HG02970 (cell line): ENCODE measurements at regions not wholly inside any gene's neighbourhood (a gene's known extent, or its start where the extent isn't known, plus 50 kb on each side); places are given as distances from the start of the nearest gene placed in this dataset.
"Not testable (repeated sequence)": the region's sequence is repeated elsewhere in the genome, so short reads cannot be mapped to it uniquely, and the experiment has no call there.

Experiments used
- ATAC-seq: cut with Tn5 transposase; IDR thresholded peaks from one replicate; pipeline ENCODE4 v1.9.1; 2021; ENCODE audit warnings: mild to moderate bottlenecking, moderate library complexity, moderate number of reproducible peaks; ENCODE audit not compliant: unreplicated experiment, low FRiP score

DNA sequence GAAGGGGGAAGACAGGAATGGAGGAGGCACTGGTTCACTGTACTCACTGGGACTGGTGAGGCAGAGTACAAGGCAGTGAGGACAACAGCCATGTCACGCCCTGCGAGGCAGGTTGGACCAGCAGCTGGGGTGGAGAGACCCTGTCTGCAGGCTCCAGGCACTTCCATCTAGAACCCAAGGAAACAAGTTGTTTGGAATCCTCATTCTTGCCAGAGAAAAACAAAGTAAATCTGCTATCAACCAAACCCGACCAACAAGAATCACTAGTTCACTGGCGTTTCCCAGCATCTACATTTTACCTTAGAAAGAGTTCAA is 98.5 kb upstream of the CDYL start:
- ATAC-seq = no peak

DNA sequence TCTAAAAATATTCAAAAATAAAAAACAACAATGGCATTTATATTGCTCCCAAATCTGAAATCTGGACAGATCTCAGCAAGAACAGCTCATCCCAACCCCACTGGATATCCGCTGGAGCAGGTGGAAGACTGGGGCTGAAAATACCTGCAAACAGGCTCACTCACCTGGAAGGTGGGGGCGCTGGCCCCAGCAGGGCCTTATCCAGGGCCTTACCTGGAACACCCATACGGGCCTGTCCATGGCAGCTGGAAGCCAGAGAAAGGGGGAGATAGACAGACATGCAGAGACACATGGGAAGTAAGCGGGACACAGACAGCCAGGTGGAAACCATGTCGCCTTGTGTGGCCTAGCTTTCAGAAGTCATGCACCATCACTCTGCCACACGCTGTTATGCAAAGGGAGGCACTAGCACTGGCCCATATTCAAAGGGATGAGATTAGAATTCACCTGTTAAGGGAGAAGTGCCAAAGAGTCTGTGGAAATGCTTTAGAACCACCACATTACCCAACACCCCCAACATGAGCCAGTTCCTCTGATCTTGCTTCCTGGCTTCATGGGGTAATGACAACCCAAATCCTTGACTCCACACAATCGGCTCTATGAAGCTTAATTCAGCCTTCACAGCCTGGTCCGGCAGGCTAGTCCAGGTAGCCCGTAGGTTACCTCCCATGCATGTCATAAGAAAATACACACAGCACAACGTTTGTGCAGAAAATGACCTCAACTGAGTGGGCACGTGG is 99.0 kb upstream of the CDYL start:
- no peak for ATAC-seq

DNA sequence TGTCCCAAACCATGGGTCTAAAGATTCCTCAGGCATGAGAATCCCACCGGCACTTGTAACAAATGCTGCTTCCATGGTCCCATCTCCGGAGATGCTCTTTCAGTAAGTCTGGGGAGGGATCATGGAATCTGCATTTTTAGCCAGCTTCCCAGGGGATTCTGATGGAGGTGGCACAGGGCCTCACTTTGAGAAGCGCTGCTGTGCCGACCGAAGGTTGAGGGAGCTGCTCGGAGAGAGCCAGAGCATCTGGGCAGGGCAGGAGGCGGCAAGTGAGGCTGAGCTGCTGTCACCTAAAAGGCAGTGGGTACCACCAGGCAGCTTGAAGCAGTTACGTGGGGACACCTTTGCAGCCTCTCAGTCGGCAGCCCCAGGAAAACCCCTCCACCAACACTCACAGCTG is 100.2 kb upstream of the CDYL start:
- no peak for ATAC-seq

DNA sequence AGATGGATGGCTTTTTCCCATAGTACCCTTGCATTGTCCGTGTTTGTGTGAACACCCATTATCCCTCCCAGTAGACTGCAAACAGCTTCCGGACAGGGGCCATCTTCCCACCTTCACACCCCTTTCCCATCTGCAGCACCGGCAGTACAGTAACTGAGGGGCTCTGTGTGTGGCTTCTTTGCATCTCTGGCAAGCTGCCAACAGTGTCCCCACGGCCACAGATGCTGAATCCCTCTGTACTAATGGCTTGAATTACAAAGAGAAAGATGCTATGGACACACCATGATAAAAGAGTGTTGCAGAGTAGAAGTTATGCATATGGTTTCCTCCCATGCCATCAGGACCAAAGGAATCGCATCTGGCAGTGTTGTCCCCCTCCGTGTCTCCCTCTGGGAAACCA is 101.1 kb upstream of the CDYL start:
- no peak for ATAC-seq

DNA sequence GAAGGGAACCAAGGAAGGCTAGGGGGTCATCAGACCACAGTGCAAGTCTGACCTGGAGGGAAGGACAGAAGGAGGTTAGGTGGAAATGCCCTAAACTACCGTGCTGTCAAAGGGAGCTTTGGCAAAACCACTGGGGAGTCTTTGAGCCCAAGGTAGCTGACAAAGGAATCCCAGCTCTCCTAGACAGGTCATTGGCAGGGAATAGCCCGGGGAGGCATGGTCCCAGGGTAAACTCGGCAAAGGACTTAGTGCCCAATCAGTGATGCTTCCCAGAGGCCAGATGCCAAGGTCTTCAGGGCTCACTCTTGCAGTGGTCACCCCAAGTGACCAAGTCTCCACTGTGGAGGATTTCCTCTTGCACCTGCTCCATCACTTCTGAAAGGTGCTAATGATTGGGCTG is 102.3 kb upstream of the CDYL start:
- no peak for ATAC-seq

DNA sequence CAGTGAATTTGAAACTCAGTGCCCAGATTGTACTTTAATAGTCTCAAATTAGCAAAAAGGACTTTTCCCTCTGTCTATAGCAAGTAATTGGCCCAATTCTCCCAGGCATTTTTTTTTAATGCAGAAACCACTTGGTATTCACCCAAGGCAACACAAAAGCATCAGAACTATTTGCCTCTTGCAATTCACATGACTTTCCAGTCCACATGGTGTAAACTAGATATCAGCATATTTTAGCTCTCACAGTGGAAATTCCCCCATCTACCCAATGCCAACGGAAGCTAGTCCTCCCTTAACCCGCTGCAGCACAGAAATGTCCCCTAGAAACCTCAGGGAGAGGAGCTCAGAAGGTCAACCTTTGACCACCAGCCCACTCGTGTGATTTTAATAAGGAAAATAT is 103.4 kb upstream of the CDYL start:
- no peak for ATAC-seq

DNA sequence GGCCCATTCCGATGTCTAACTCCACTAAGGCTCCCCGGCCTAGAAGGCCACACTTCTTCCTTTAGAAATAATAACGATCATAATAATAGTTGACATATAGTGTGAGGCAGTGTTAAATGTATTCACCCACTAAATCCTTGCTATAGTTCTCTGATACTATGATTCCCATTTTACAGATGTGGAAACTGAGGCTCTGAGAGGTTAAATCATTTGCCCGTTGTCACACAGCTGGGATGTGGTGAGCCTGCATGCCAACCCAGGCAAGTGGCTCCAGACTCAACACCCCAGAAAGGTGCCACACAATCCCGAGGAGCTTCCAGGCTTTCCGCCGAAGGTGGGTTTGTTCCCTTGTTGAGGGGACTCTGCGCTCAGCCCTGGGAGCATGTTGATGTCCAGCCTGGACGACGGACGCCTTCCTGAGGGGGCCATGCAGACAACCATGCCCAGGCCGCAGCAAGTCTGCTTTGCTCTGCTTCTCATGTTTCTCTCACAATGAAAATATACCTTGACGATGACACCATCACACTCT is 104.6 kb upstream of the CDYL start:
- no peak for ATAC-seq

DNA sequence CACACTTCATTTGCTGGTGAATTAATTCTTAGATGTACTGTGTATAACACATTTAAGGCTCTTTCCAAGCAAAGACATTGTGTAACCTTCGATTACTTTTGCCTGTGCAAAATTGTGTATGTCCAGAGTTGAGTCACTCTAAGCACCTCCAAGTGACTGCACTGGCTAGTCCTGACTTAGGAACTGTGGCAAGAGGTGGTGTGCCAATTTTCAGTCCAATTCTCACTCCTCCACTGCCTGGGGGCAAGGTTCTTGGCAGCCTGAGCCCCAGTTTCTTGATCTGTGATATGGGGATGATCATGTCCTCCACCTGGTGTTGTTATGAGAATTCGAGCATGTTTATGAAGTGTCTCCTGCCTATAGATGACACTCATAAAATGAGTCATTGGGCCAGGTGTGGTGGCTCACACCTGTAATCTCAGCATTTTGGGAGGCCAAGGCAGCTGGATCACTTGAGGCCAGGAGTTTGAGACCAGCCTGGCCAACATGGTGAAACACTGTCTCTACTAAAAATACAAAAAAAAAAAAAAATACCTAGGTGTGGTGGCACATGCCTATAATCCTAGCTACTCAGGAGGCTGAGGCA is 105.3 kb upstream of the CDYL start:
- ATAC-seq = no peak

DNA sequence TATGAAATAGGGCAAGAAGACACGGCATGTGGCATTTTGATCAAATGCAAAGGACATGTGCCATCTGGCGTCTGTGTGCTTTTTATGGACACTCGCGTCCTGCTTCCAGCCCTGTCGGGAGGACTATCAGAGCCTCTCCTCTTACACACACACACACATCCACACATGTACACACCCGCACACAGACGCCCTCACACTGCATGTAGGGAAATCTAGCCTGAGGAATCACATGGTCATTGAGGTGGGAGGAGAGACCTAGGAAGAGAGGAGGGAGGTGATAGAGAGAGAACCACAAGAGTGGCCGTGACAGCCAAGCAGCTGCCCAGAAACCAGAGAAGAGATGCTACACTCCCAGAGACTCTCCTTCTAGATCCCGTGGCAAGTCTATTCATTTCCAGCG is 105.9 kb upstream of the CDYL start:
- ATAC-seq = no peak

DNA sequence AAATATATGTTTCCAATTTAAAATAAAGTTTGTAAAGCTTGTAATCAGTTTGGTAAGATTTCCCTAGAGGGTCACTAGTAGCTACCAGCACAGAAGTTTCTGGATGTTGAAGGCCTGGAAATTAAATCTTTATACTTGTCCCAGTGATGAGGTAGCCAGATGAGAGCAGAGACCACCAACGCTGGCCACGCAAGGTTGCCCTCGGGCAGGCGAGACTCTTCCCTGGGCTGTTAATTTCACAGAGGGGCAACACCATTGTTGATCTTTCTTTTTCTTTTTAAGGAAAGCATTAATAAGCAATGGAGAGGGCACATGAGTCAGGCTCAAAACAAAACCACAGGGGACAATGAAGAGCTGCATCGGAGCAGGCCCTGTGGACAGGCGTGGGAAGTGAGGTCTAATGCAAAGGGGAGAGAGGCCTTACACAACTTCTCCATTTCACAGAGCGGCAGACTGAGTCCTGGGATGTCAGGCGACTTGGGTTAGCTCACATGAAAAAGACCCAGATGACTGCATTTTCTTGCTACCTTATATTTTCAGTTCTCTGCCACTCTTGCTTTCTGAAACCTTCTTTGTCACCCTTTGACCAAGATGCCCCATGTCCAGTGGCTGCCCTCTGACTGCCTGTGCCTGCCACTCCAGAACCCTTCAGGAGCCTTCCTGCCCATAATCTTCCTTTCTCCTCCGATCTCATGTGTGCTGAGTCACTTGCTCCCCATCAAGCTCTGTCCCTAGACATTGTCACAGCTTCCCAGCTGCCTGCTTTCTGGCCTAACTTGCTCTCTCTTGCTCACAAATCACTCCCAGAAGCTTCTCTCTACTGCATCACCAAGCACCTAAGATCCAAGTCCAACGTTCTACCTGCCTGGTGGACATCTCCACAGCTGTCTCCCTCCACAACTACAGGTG is 107.7 kb upstream of the CDYL start:
- no peak for ATAC-seq

DNA sequence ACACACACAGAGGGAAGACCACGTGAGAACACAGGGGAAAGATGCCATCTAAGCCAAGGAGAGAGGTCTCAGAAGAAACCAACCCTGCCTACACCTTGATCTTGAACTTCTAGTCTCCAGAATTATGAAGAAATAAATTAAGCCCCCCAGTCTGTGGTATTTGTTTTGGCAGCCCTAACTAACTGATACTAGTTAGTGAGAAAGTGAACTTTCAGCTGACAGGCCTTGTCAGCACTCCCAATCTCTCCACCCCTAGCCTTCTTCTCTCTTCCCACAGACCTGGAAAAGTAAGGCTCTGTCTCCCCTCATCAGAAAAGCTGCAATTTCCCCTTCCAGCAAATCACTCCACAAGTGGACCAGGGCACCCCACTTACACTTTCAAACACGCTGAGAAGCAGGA is 108.6 kb upstream of the CDYL start:
- ATAC-seq = no peak

DNA sequence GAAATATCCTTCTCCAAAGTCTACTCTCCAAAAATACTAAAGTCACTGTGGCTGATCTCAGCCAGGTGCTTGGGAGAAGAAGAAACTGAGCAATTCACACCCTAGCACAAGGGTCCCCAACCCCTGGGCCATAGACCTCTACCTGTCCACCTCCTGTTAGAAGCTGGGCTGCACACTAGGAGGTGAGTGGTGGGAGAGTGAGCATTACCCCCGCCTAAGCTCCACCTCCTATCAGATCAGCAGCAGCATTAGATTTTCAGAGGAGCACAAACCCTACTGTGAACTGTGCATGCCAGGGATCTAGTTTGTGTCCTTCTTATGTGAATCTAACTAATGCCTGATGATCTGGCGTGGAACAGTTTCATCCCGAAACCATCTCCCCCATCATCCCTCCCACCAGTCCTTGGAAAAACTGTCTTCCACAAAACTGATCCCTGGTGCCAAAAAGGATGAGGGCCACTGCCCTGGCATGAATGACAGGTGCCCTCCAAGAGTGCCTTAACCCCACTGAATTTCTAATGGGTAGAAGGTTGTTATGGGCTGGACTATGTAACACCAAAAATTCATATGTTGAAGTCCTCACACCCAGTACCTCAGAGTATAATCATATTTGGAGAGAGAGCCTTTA is 109.2 kb upstream of the CDYL start:
- no peak for ATAC-seq

DNA sequence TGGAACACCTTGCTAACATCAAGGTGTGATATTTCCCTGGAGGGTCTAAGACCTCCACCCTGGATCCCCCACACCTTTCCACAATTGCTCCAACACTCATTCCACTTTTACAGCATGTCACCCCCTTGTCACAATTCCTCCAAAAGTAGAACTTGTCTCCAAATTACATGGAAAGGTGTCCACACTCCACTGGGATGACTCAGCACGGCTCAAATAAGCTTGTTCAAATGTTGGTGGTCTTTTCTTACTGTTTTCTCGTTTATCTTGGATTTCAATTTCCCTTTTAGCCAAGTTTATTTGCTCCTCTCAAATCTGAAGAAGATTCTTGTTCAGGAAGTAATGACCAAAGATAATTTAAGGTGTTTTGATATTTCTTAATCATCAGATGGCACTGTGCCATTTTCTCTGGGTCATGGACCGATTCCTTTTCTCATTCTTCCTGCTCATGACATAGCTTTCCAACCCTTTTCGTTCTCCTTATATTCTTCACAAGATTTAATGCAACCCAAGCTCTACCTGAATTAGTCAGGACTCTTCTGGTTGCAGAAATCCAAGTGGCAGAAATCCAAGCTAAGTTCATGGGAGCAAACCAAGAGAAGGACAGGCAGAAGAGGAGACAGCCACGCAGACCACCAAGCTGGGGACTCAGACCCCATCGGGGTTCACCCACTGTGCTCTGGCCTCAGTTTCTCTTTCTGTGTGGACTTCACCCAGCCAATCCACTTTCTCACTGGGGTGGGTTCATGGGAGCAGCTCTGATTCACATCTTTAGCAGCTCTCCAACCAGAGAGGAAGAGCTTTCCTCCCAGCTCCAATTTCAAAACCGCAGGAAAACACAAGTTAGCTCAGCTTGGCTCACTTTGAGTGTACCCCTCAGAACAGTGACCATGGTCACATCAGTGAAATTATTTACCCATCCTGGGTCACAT is 110.5 kb upstream of the CDYL start:
- no peak for ATAC-seq

DNA sequence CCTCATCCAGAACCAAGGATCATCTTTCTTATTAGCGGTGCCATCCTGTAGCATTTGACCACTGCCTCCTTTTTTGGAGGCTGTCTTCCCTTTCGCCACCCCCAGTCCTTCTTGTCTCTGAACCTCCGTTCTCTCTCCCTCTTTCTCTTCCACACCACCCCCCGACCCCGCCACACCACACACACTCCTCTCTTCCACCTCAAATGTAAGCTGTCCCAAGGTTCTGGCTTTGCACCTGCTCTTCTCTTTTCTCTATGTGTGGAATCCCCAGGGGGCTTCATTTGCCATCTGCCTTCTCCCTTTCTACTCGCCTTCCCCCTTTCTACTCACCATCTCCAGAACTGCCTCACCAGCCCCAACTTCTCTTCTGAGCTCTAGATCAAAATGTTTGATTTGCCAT is 111.3 kb upstream of the CDYL start:
- no peak for ATAC-seq

DNA sequence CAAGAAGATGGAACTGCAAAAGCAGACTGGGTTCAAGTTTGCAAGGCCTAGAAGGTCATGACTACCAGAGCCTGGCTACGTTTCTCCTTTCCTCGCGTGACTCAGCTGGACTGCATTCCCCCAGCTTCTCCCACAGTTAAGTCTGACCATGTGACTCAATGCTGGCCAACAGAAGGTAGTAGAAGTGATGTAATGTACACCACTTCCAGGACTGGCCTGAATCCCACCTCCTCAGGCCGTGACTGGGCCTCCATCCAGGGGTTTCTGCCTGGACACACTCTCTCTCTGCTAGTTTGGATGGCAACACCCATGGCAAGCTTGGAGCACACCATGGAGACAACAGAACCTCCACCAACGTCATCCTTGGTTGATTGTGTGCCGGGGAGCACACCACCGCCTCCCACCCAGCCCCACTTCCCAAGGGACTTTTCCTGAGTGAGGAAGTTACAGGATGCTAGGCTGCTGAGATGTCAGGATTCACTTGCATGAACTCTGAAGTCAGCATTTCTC is 112.0 kb upstream of the CDYL start:
- ATAC-seq = no peak

DNA sequence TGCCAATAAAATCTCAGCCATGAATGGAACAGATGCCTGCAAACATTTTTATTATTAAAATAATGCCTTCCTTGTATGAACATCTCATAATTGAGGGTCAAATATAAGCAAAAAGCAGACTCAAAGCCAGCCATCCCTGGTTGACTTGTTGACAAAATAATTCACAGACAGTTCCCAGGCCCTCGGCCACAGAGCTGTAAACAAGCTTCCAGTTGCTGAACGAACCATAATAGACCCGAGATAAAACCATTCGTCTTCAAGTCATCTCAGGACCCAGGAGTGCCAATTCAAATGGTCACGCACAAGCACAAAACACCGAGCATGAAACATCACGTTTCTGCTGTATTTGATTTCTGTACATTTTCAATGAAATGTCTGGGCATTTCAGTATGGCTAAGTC is 113.3 kb upstream of the CDYL start:
- ATAC-seq = no peak

DNA sequence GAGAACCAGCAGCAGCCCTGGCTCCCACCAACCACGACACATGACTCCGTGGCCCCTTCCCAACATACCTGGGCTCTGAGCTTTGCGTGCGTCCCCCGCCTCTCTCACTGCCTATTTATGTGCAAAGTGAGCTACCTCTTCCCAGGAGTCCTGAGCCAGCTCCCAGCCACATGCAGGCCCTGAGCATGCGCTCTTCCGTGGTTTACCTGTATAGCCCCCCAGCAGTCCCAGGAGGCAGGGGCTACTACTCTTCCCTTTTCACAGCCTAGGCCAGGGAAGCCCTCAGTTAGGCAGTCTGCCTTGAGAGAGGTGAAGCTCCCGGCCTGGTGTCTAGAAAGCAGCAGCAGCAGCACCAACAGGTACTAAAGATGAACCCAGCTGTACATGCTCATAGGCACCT is 114.8 kb upstream of the CDYL start:
- no peak for ATAC-seq

DNA sequence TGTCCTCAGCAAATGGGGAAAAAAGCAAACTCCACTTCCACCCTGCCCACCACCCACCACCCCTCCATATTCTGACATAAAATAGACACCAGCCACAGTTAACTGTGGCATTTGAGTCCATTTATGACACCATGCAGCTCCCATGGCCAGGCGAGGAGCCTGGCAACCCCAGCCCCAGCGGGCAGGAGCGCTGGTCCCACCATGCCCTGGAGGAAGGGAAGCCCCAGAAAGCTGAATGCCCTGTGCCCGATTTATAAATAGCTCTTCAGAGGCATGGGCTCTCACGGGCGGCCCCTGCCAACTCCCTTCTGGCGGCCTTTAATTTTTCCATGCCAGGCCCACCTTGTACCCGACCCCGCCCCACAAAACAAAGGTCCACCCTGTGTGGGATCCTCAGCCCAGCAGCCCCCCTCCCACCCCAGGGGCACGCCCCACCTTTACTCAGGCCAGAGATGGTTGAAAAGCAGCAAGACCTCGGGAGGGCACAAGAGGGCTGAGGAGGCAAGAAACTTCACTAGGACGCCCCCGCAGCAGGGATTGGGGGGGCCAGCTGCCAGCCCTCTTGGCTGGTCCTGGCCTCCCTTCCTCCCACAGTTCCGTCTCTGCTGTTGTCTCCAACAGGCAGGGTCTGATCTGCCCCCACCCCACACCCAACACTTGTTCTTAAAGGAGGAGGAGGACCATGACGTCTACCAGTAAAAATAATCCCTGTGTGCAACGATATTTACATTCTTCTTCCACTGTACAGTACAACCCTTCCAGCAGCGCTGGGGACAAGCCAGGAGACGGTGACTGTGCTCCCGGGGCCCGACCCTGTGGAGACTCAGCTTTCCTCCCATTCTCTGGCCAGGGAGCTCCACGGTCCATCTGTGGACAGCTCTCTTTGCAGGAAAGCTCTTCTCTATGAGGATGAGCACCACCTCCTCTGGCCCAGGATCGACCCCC is 115.6 kb upstream of the CDYL start:
- no peak for ATAC-seq

DNA sequence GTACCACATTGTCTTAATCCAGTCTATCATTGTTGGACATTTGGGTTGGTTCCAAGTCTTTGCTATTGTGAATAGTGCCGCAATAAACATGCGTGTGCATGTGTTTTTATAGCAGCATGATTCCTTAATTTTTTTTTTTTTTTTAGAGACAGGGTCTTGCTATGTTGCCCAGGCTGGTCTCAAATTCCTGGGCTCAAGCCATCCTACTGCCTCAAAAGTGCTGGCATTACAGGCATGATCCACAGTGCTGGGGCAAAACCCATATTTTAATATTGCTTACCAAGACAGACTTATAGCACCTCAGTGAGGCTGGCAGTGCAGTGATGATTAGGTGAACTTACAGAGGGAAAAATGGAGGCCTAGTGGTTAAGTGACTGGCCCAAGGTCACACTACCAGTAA is 116.5 kb upstream of the CDYL start:
- not testable (repeated sequence) for ATAC-seq
